GM18505 (cell line): ENCODE measurements at regions not wholly inside any gene's neighbourhood (a gene's known extent, or its start where the extent isn't known, plus 50 kb on each side); places are given as distances from the start of the nearest gene placed in this dataset.
"Not testable (repeated sequence)": the region's sequence is repeated elsewhere in the genome, so short reads cannot be mapped to it uniquely, and the experiment has no call there.

Experiments used
- ATAC-seq: cut with Tn5 transposase; IDR thresholded peaks from one replicate; pipeline ENCODE4 v1.9.1; 2021; ENCODE audit not compliant: unreplicated experiment
- POLR2A ChIP-seq: IDR thresholded peaks from 4 replicates; pipeline ENCODE4 v1.6.1; 2011; ENCODE audit warnings: borderline replicate concordance; ENCODE audit not compliant: insufficient read depth, insufficient read length; ENCODE audit errors: extremely low read depth

DNA sequence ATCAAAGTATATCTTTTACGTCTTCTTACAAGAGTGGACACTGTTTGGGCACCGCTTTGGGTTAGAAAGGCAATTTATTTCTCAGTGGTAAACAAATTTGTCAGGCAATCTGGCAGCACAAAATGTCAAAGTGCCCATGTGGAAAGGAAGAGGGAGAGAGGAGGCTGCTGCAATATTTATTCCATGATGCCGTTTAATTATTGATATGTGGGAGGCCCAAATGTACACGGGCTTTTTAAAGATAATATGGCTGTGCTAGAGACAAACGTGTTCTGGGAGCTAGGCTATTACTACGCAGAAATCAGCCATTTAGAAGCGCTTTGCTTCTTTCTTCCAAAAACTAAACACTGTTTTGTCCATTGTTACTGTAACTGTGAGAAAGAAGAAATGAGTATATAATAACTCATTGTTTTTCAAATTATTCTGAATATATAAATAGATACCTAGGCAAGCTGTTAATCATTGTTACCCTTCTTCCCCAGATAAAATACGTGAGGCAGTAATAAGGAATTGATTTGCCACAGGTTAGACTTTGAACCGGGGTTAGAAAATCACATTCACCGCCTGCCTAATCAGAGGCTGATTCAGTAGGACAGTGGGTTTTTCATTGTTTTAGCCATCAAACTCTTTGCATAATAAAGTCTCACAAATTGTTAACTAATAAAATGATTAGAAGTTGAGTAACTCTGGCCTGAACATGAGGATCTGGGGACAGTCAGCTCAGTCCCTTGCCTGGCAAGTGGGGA, 116.5 kb upstream of the FRMD4A start:
- no peak for TF ChIP-seq POLR2A
- no peak for ATAC-seq

GRCh38 chr10:14439451-14440259, 108.9 kb upstream of the FRMD4A start:
- no peak for TF ChIP-seq POLR2A
- ATAC-seq, result no peak

DNA sequence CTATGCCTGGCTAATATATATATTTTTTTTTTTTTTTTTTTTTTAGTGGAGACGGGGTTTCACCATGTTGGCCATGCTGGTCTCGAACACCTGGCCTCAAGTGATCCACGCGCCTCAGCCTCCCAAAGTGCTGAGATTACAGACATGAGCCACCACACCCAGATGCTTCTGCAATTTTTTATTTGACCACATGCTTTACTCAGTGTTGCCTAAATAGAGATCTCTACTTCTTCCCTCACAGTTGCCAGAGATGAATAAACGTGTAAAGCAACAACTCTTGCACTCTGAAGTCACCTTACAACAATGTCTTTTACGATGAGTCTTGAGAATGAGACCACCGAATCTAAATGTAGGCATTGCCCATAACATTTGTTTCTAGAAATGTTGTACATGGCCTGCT, 107.9 kb upstream of the FRMD4A start:
- TF ChIP-seq POLR2A, result no peak
- ATAC-seq, result no peak

DNA sequence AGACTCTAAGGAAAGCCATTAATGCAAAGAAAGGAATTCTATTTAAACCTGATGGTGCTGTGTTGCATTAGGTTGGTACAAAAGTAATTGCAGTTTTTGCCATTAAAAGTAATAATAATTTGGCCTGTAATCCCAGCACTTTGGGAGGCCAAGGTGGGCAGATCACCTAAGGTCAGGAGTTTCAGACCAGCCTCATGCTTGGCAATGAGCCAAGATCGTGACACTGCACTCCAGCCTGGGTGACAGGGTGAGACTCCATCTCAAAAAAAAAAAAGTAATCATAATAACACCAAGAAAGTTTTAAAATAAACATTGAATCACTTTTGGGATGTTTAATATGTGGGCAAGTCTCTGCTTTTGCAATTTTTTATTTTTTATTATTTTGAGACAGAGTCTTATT, 107.3 kb upstream of the FRMD4A start:
- no peak for TF ChIP-seq POLR2A
- no peak for ATAC-seq

- no peak for ATAC-seq
Observed at GRCh38 chr10:14435976-14436632, 105.4 kb upstream of the FRMD4A start.

GRCh38 chr10:14433147-14433546, 102.4 kb upstream of the FRMD4A start:
- ATAC-seq, result no peak
- no peak for TF ChIP-seq POLR2A

More at GRCh38 chr10:14435976-14436632, 105.4 kb upstream of the FRMD4A start:
- no peak for TF ChIP-seq POLR2A

DNA sequence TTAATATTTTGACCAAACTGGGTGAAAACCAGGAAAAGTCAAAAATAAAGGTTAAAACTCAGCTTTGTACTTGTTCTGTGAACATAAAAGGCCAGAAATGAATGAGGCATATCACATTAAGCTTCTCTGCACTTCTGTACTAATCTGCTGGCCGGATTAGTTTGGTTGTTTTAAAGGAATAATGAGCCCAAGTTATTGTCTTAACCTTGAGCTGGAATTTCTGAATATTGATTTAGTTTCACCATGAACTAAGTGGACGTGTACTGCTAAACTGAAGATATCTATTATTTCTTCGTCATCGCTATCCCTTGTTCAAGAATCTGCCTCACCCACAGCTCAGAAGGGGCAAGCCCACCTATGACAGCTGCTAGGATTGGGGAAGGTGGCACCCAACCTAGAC, 101.1 kb upstream of the FRMD4A start:
- TF ChIP-seq POLR2A, result no peak
- ATAC-seq, result no peak

DNA sequence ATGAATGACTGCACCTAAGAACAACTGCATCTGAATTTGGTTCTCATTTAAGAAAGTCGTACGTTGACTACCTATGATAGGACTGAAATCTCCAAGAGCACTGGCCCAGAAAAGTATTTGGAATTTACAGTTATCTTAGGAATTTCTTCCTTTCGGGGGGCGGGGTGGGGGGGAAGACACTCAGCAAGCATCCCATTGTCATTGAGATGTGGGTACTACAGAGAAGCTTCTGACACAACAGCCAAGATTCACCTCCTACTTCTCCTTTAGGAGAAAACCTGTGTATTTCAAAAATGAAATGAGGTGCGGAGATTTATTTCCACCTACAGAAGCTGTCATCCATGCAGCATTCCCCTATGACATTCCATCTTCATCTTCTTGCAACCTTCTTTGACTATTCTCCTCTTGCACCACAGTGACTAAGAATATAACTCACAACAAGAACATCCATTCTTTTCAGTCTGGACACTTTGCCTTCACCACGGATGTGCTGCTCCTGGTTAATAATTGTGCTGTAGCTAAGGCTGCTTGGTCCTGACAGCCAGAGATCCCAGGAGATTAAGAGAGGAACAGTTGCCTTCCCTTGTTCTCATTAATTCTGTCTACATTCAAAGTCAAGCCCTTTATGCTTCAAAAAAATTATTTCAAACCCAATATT, 98.4 kb upstream of the FRMD4A start:
- no peak for ATAC-seq
- no peak for TF ChIP-seq POLR2A

GRCh38 chr10:14425034-14425433, 94.3 kb upstream of the FRMD4A start:
- no peak for TF ChIP-seq POLR2A
- ATAC-seq, result no peak

GRCh38 chr10:14423111-14423744, 92.5 kb upstream of the FRMD4A start:
- no peak for TF ChIP-seq POLR2A
- ATAC-seq, result no peak

DNA sequence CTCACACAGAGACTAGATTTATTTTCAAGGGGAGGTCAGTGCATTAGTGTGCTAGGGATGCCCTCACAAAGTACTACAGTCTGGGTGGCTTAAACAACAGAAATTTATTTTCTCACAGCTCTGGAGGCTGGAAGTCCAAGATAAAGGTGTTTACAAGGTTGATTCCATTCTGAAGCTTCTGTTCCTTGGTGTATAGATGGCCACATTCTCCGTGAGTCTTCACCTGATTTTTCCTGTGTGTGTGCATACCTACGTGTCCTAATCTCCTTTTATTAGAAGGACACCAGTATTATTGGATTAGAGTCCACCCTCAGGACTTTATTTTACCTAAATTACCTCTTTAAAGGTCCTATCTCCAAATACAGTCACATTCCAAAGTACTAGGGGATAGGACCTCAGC, 91.7 kb upstream of the FRMD4A start:
- no peak for ATAC-seq
- TF ChIP-seq POLR2A, result no peak

DNA sequence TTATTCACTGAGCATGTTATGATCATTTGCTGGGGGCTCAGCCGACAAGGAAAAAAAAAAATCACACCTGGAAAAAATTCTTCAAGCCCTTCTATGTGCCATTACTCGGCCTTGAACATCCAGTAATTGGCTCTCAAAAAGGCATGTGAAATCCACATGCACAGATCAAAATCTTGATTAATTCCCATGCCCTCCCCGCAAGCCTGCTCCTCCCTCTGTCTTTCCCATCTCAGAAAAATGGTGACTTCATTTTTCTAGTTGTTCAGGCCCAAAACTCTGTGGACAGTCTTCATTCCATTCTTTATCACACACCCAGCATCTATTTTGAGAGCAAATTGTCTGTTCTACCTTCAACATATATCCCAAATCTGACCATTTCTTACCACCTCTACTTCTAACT, 91.2 kb upstream of the FRMD4A start:
- TF ChIP-seq POLR2A, result no peak
- no peak for ATAC-seq

- ATAC-seq, result not testable (repeated sequence)
Observed at GRCh38 chr10:14417336-14417735, 86.6 kb upstream of the FRMD4A start.
